NCI-H128 (cell line): ENCODE measurements at regions not wholly inside any gene's neighbourhood (a gene's known extent, or its start where the extent isn't known, plus 50 kb on each side); places are given as distances from the start of the nearest gene placed in this dataset.
"Not testable (repeated sequence)": the region's sequence is repeated elsewhere in the genome, so short reads cannot be mapped to it uniquely, and the experiment has no call there.

ENCODE experiments used
- DNase-seq: peaks from one replicate; lab custom pipeline; 2025; ENCODE audit not compliant: unreplicated experiment; lab: John Stamatoyannopoulos, UW

DNA sequence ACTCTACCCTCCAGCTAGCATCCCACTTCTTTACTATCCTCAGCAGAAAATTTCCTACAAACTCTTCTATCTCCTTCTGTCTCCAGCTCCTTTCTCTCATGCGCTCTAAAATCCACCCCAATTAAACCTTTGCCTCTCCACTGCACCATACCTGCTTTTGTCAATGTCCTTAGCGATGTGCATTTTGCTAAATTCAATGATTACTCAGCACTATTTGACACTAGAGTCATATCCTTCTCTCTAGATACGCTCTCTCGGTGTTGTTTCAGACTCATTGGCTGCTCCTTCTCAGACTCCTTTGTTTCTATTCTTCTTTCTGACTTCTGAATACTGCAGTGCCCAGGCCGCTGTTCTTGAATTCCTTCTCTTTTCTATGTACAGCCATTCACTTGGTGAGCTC lies 144.2 kb downstream of the HLX start:
- no peak for DNase-seq

- no peak for DNase-seq
Measured at GRCh38 chr1:221025501-221025900, 146.3 kb downstream of the HLX start.

DNA sequence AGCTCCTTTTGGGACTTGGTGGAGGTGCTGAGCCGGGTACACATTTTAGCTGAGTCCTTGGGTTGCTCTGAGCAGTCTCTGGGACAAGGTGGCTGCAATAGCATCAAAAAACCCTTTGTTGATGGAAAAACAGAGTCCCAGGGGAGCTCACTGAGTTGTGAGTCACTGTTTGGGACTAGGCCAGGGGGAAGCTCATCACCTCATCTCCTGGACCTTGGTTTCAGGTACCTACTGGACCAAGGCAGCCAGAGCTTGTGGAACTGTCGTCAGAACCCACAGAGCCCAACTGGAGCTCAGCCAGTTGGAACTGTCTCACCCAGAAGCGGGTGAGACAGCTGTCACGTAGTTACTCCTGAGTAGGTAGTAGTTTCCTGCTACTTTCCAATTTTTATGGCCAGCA lies 146.7 kb downstream of the HLX start:
- DNase-seq = no peak

DNA sequence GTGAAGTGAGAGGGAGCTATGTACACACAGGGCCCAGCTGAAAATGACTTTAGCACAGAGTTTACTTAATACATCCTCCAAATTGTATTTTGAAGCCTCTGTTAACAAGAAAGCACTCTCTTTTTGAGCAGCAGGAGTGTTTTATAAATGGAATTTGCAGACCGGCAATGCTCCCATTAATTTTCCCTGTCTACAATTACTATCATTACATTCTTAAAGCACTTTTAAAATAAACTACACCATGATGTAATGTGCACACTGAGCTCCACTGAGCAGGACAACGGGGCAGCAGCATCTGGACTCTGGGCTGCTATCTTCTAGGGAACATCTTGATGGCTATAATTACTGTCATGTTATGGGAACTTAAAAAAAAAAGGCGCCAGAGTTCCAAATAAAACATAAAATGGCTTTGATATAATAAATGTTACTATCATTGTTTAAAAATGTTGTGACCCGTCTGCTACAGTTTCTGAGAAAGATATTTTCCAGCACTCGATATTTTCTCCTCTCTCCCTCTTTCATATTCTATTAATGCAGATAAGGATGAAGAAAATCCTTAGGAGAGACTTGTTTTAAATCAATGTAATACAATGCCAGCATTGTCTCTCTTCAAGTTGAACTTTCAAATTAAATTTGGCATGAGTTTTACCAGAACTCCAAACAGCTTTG lies 150.9 kb downstream of the HLX start:
- no peak for DNase-seq

DNA sequence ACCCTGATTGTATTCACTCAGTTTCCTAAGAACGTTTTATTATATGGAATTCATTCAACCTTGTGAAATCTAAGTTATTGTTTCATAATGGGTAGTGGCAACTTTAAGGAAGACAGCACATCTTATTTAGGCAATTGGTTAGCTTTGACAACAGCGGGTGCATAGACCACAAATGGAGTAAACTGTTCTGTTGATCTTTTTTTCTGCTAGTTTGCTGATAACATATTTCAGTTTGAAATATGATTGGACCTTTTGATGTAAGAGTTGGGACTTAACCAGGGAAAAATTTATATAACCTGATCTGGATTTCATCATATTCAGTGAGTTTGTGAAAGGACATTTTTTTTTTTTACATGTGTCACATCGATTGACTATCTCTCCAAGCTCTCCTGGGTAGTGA lies 151.7 kb downstream of the HLX start:
- no peak for DNase-seq

GRCh38 chr1:221031458-221032203 lies 152.4 kb downstream of the HLX start:
- DNase-seq = no peak

GRCh38 chr1:221032204-221032585 lies 153.0 kb downstream of the HLX start:
- no peak for DNase-seq

DNA sequence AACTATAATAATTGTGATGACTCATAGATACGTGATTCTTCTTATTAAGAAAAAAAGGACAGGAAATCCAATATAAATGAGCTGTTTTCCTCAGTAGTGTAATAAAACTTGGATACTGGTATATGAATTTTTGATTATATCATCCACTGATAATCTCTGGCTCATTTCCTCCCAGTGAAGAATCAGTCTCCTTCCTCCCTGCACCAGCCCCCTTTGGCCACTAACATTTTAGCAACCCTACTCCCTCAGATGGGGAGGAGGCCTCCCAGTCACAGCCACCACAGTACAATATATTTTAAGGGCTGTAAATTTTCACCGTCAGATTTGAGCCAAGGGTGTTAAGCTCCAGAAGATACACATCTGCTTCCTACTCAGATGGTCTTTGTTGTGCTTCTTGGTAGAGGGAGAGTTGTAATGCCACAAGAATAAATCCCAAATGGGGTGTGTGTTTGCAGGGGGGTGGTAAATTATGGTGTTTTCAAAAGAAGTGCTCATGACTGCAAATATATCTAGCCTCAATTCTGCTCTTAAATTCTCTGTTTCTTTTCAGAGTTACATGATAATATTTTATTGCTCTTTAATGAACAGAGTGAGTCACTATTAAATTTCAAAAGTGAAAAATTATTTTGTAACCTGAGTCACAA lies 153.5 kb downstream of the HLX start:
- DNase-seq = no peak

DNA sequence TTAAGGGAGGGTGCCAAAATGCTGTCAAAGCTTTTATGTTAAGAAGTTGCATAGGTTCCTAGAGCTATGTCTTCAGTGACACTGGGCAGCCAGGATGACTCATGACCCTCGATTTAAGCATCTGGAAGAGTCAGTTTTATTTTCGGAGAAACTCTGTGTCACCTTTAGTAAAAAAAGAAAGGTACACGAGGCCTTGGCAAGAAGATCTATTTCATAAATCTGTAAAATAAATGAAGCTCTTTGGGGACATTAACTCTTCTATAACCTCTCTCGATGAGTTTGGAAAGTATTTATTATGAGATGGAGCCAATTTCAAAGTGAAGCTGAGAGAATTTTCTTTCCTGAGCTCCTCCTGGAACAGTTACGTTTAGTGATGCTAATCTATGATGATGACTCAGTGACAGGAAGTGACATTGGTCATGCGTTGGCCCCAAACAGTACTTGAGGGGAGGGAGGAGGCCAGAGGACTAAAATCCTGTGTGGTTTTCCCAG lies 156.5 kb downstream of the HLX start:
- no peak for DNase-seq

- DNase-seq = no peak
Measured at GRCh38 chr1:221039616-221040015, 160.4 kb downstream of the HLX start.

GRCh38 chr1:221040101-221040500 lies 160.9 kb downstream of the HLX start:
- DNase-seq = no peak

DNA sequence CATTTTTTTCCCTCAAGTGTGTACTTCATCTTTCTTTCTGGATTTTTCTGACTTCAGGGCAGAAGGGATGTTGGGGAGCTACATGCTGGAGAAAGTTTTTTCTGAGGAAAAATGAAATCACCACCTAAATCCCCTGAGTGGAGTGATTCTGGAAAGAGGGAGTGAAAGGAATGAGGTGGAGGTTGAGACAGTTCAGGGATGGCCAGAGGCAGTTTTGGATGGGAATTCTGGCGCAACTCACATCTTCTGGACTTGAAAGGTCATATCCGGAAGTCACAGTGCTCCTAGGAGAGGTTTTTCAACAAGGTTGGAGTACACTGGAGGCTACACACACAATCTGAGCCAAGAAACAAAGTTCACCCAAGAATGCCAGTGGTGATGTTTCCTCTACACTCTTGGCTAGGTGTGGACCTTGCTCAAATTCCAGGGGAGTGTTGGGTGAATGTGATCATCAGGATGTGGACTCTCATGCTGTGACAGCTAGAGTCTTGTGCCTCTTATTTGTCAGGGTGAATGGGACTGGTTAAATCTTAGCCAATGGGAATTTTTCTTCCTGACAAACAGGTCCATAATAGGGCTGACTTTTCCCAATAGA lies 161.5 kb downstream of the HLX start:
- DNase-seq = no peak

- no peak for DNase-seq
Measured at GRCh38 chr1:221044538-221044937, 165.3 kb downstream of the HLX start.

DNA sequence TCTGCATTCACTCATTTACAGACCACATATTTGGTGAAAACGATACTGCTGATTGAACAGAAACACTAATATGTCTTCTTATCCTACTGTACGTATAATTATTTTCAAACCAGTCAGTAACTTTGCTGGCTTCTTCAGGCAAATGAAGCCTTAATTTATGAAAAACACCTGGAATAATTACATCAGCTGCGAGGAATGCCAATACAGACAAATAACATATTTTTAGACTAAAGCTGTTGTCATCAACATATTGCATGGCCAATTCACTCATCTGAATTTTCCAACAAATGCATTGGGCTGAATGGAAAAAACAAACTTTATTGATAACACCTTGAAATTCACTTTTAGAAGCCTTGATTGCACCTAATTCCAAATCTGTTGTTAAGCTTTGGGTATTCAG lies 165.9 kb downstream of the HLX start:
- DNase-seq = no peak

- no peak for DNase-seq
Measured at GRCh38 chr1:221045842-221046831, 166.9 kb downstream of the HLX start.

GRCh38 chr1:221051391-221051790 lies 172.1 kb downstream of the HLX start:
- DNase-seq = not testable (repeated sequence)

DNA sequence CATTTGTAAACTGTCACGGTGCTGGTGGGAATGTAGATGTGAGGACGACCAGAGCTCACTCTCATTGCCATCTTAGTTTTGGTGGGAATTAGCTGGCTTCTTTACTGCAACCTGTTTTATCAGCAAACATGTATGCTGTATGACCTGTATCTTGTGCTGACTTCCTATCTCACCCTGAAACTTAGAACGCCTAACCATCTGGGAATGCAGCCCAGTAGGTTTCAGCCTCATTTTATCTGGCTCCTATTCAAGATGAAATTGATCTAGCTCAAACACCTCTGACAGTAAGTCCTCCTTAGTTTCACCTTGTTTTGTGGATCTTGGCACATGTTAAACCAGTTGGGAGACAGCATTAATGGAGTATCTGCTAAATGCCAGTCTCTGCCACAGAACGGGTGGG lies 174.6 kb downstream of the HLX start:
- DNase-seq = no peak

DNA sequence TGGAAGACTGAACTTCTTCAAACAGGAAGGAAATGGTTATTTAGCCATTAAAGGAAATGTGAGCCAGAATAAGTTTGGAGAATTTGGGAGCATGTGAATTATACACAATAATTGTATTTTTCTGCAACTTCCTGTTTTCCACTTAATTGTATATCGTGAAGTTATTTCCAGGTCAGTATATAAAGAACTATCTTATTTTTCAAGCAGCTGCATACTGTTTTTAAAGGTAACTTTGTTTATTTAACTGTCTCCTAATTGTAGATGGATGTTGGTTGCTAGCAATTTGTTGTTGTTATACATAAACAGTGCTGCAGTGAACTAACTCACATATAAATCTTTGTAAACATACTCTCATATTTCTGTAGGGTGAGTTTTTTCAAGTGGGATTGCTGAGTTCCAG lies 180.3 kb downstream of the HLX start:
- no peak for DNase-seq

DNA sequence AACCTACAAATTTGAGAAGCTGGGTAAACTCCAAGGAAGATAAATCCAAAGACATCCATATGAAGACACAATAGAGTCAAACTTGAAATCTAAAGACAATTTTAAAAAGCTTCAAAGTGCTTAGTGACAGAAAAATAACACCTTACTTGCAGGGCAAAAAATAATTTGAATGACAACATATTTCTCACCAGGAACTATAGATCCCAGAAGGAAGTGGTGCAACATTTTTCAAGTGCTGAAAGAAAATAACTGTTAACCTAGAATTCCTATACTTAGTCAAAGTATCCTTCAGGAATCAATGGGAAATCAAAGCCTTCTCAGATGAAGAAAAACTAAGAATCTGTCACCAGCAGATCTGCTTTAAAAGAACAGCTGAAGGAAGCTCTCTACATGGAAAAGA lies 184.4 kb downstream of the HLX start:
- DNase-seq = no peak

DNA sequence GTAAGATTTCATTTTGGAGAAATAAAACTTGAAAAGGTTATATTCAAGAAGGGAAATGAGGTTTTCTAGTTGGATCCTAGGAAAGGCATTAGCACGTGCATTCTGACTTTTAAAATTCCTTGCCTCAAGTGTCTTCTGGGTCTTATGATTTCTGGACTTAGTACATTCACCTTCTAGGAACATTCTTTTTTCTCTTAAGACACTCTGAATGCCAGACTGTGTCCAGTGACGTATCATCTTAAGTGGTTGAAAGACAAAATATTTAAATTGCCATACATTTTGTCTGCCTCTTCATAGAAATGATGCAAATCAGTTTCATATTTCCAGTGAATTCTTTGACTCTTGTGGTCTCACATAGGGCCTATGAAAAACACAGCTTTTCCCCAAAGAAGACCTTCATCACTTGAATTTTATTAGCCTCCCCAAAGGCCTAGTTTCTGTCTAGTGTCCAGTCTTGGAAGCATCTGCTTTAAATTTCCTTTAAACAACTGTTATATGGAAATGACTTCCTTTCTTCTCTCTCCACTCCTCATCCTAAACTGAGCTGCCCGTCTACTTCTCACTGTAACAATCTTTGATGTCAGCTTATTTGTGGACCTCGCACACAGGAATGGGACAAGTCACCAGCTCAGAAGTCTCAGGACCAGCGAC lies 187.2 kb downstream of the HLX start:
- DNase-seq = no peak
